GM12891 (cell line): ENCODE measurements at regions not wholly inside any gene's neighbourhood (a gene's known extent, or its start where the extent isn't known, plus 50 kb on each side); places are given as distances from the start of the nearest gene placed in this dataset.

ENCODE experiments used
- POLR2A ChIP-seq: IDR thresholded peaks from 2 replicates; pipeline ENCODE4 v1.6.1; 2011; ENCODE audit warnings: low read depth, low read length, control low read depth
- POLR2AphosphoS5 ChIP-seq: IDR thresholded peaks from 2 replicates; pipeline ENCODE4 v1.6.1; 2011; ENCODE audit warnings: low read depth, low read length, control low read depth
- POU2F2 ChIP-seq: IDR thresholded peaks from 2 replicates; pipeline ENCODE4 v1.6.1; 2011; ENCODE audit warnings: low read depth, mild to moderate bottlenecking, control low read depth, low read length, moderate library complexity
- TAF1 ChIP-seq: IDR thresholded peaks from 2 replicates; pipeline ENCODE4 v1.6.1; 2011; ENCODE audit warnings: low read depth, low read length, control low read depth

GRCh38 chr6:137792160-137793033, 74.7 kb upstream of the TNFAIP3 start:
- TF ChIP-seq POLR2AphosphoS5 (no peak), POLR2A (no peak), POU2F2 (no peak), TAF1 (no peak)
